HL-60 (cell line): ENCODE measurements at regions not wholly inside any gene's neighbourhood (a gene's known extent, or its start where the extent isn't known, plus 50 kb on each side); places are given as distances from the start of the nearest gene placed in this dataset.

Experiments used
- DNase-seq, 2 experiments: peaks; one replicate each; pipeline ENCODE4 v3.0.0-alpha.2; 2010 to 2020; ENCODE audit warnings: low read depth in 1 of 2, low spot score in 1 of 2
- H3K27ac ChIP-seq: fragments of 250-450 bp; sonication (Bioruptor Pico); replicated peaks from 2 replicates; pipeline ENCODE4 v1.5.1; 2020; ENCODE audit warnings: mild to moderate bottlenecking, moderate library complexity
- H3K27me3 ChIP-seq: fragments of 250-450 bp; sonication (Bioruptor Pico); 2 replicates; pipeline ENCODE4 v1.5.1; 2021; ENCODE audit warnings: mild to moderate bottlenecking, moderate library complexity; ENCODE audit not compliant: insufficient read depth, poor library complexity, severe bottlenecking
- H3K4me3 ChIP-seq: replicated peaks from 2 replicates; pipeline ENCODE4 v1.5.1; 2011; ENCODE audit warnings: mild to moderate bottlenecking, control low read depth, low read length; ENCODE audit not compliant: insufficient read depth
- CTCF ChIP-seq: IDR thresholded peaks from one replicate; pipeline ENCODE4 v1.5.1; 2011; ENCODE audit warnings: low read length, control low read depth, inconsistent platforms; ENCODE audit not compliant: insufficient read depth
- GABPA ChIP-seq: IDR thresholded peaks from 2 replicates; pipeline ENCODE4 v1.6.1; 2012; ENCODE audit warnings: low read depth
- POLR2AphosphoS5 ChIP-seq: IDR thresholded peaks from 2 replicates; pipeline ENCODE4 v1.6.1; 2012; ENCODE audit warnings: low read depth
- REST ChIP-seq: IDR thresholded peaks from 2 replicates; pipeline ENCODE4 v1.6.1; 2012; ENCODE audit warnings: low read depth; ENCODE audit not compliant: insufficient replicate concordance
- SPI1 ChIP-seq: IDR thresholded peaks from 2 replicates; pipeline ENCODE4 v1.6.1; 2012; ENCODE audit warnings: low read depth, mild to moderate bottlenecking, borderline replicate concordance

GRCh38 chr14:101116065-101116464 lies 212.5 kb upstream of the RTL1 start:
- Histone ChIP-seq H3K4me3 (no peak overlapping the region), H3K27me3 (no peaks in the 10 kb centered on the region), H3K27ac (no peak overlapping the region)
- no peak for DNase-seq
- TF ChIP-seq CTCF (no peak), REST (no peak), POLR2AphosphoS5 (no peak), SPI1 (no peak), GABPA (no peak)

- no peak for TF ChIP-seq SPI1
- TF ChIP-seq GABPA = no peak
- TF ChIP-seq CTCF = no peak
- no peak for TF ChIP-seq REST
- TF ChIP-seq POLR2AphosphoS5 = no peak
- Histone ChIP-seq H3K27me3 (no peaks in the 10 kb centered on the region), H3K27ac (no peak overlapping the region), H3K4me3 (no peak overlapping the region)
- DNase-seq = no peak
Observed at GRCh38 chr14:101116486-101117130, 213.1 kb upstream of the RTL1 start.

DNA sequence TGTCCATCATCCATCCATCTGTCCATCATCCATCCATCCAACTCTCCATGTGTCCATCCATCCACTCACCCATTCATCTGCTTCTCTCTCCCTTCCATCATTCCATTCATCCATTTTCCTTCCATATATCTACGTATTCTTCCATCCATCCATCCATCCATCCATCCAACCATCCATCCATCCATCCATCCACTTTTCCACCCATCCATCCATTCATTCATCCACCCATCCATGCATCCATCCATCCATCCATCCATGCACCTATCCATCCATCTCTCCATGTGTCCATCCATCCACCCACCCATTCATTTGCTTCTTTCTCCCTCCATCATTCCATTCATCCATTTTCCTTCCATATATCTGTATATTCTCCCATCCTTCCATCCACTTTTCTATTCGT lies 214.0 kb upstream of the RTL1 start:
- TF ChIP-seq CTCF (no peak), POLR2AphosphoS5 (no peak), GABPA (no peak), SPI1 (no peak), REST (no peak)
- H3K4me3 ChIP-seq = no peak overlapping the region
- DNase-seq = no peak
- H3K27ac ChIP-seq = no peak overlapping the region
- no peaks in the 10 kb centered on the region for H3K27me3 ChIP-seq
